Muscle layer of colon (tissue), 2 donors: ENCODE measurements at regions not wholly inside any gene's neighbourhood (a gene's known extent, or its start where the extent isn't known, plus 50 kb on each side); places are given as distances from the start of the nearest gene placed in this dataset.

Source experiments
- H3K27ac ChIP-seq: one replicate; pipeline ENCODE4 v1.7.0; 2013; ENCODE audit warnings: low read depth, mild to moderate bottlenecking, low read length, moderate library complexity
- H3K27me3 ChIP-seq, 2 donors: one replicate each; pipeline ENCODE4 v1.7.0; 2013; ENCODE audit warnings: low read length in 2 of 2, mild to moderate bottlenecking in 2 of 2; ENCODE audit not compliant: insufficient read depth in 2 of 2, control insufficient read depth in 1 of 2
- H3K36me3 ChIP-seq: one replicate; pipeline ENCODE4 v1.7.0; 2013; ENCODE audit warnings: mild to moderate bottlenecking, low read length; ENCODE audit not compliant: insufficient read depth
- H3K4me1 ChIP-seq: one replicate; pipeline ENCODE4 v1.7.0; 2013; ENCODE audit warnings: mild to moderate bottlenecking, low read length; ENCODE audit not compliant: insufficient read depth
- H3K4me3 ChIP-seq, 2 donors: one replicate each; pipeline ENCODE4 v1.7.0; 2013; ENCODE audit warnings: low read length in 2 of 2, low read depth in 1 of 2, mild to moderate bottlenecking in 1 of 2, moderate library complexity in 1 of 2
- H3K9ac ChIP-seq: one replicate; pipeline ENCODE4 v1.7.0; 2013; ENCODE audit warnings: low read length
- H3K9me3 ChIP-seq: one replicate; pipeline ENCODE4 v1.7.0; 2013; ENCODE audit warnings: mild to moderate bottlenecking, low read length
- donor health status: abdominal sarcoma.
- donor health status: Adenocarcinoma of cecum.

GRCh38 chr7:67738145-67738544 is 741.5 kb downstream of the TYW1 start:
- Histone ChIP-seq H3K4me1 (no peaks in the 10 kb centered on the region), H3K27ac (no peak overlapping the region), H3K9me3 (no peaks in the 10 kb centered on the region), H3K9ac (no peak overlapping the region), H3K36me3 (no peaks in the 10 kb centered on the region), H3K27me3 (no peaks in the 10 kb centered on the region), H3K4me3 (no peak overlapping the region)

- Histone ChIP-seq H3K36me3 (no peaks in the 10 kb centered on the region), H3K9ac (no peak overlapping the region), H3K9me3 (no peaks in the 10 kb centered on the region), H3K27me3 (no peaks in the 10 kb centered on the region), H3K4me3 (no peak overlapping the region), H3K27ac (no peak overlapping the region), H3K4me1 (no peaks in the 10 kb centered on the region)
Measured at GRCh38 chr7:67738958-67739357, 742.3 kb downstream of the TYW1 start.

GRCh38 chr7:67743501-67743900 is 746.9 kb downstream of the TYW1 start:
- Histone ChIP-seq H3K27ac (no peak overlapping the region), H3K4me3 (no peak overlapping the region), H3K27me3 (no peaks in the 10 kb centered on the region), H3K4me1 (no peaks in the 10 kb centered on the region), H3K9me3 (no peaks in the 10 kb centered on the region), H3K36me3 (no peaks in the 10 kb centered on the region), H3K9ac (no peak overlapping the region)

- Histone ChIP-seq H3K27ac (no peak overlapping the region), H3K9me3 (no peaks in the 10 kb centered on the region), H3K9ac (no peak overlapping the region), H3K36me3 (no peaks in the 10 kb centered on the region), H3K27me3 (no peaks in the 10 kb centered on the region), H3K4me3 (no peak overlapping the region), H3K4me1 (no peaks in the 10 kb centered on the region)
Measured at GRCh38 chr7:67752227-67752626, 755.6 kb downstream of the TYW1 start.

- Histone ChIP-seq H3K9ac (no peak overlapping the region), H3K4me3 (no peak overlapping the region), H3K36me3 (no peaks in the 10 kb centered on the region), H3K4me1 (no peaks in the 10 kb centered on the region), H3K27ac (no peak overlapping the region), H3K9me3 (no peaks in the 10 kb centered on the region), H3K27me3 (no peaks in the 10 kb centered on the region)
Measured at GRCh38 chr7:67753891-67754290, 757.3 kb downstream of the TYW1 start.

- H3K27ac ChIP-seq = no peak overlapping the region
Measured at GRCh38 chr7:67754651-67755050, 758.0 kb downstream of the TYW1 start.

GRCh38 chr7:67758551-67758950 is 761.9 kb downstream of the TYW1 start:
- no peak overlapping the region for H3K4me3 ChIP-seq
- H3K9me3 ChIP-seq = no peaks in the 10 kb centered on the region
- no peak overlapping the region for H3K9ac ChIP-seq
- H3K36me3 ChIP-seq = no peaks in the 10 kb centered on the region
- H3K27ac ChIP-seq = no peak overlapping the region
- no peaks in the 10 kb centered on the region for H3K4me1 ChIP-seq
- no peaks in the 10 kb centered on the region for H3K27me3 ChIP-seq

More at GRCh38 chr7:67754651-67755050, 758.0 kb downstream of the TYW1 start:
- H3K9ac ChIP-seq = no peak overlapping the region
- H3K4me1 ChIP-seq = no peaks in the 10 kb centered on the region
- H3K4me3 ChIP-seq = no peak overlapping the region
- no peaks in the 10 kb centered on the region for H3K9me3 ChIP-seq
- no peaks in the 10 kb centered on the region for H3K27me3 ChIP-seq
- no peaks in the 10 kb centered on the region for H3K36me3 ChIP-seq

- Histone ChIP-seq H3K9ac (no peak overlapping the region), H3K27me3 (no peaks in the 10 kb centered on the region), H3K4me3 (no peak overlapping the region)
Measured at GRCh38 chr7:67760971-67761370, 764.3 kb downstream of the TYW1 start.

GRCh38 chr7:67762516-67762915 is 765.9 kb downstream of the TYW1 start:
- Histone ChIP-seq H3K27me3 (no peaks in the 10 kb centered on the region), H3K9me3 (peaks cover 5% of the 10 kb centered on the region), H3K27ac (no peak overlapping the region), H3K4me1 (no peaks in the 10 kb centered on the region), H3K9ac (no peak overlapping the region), H3K36me3 (no peaks in the 10 kb centered on the region), H3K4me3 (no peak overlapping the region)

More at GRCh38 chr7:67760971-67761370, 764.3 kb downstream of the TYW1 start:
- Histone ChIP-seq H3K9me3 (no peaks in the 10 kb centered on the region), H3K4me1 (no peaks in the 10 kb centered on the region), H3K36me3 (no peaks in the 10 kb centered on the region), H3K27ac (no peak overlapping the region)

- H3K9me3 ChIP-seq = peaks cover 5% of the 10 kb centered on the region
- H3K9ac ChIP-seq = no peak overlapping the region
- no peak overlapping the region for H3K4me3 ChIP-seq
- no peak overlapping the region for H3K27ac ChIP-seq
- no peaks in the 10 kb centered on the region for H3K36me3 ChIP-seq
- H3K4me1 ChIP-seq = no peaks in the 10 kb centered on the region
- H3K27me3 ChIP-seq = no peaks in the 10 kb centered on the region
Measured at GRCh38 chr7:67764289-67764688, 767.7 kb downstream of the TYW1 start.

- no peak overlapping the region for H3K27ac ChIP-seq
- no peaks in the 10 kb centered on the region for H3K4me1 ChIP-seq
- H3K27me3 ChIP-seq = no peaks in the 10 kb centered on the region
- H3K9me3 ChIP-seq = peaks cover 5% of the 10 kb centered on the region
- no peak overlapping the region for H3K4me3 ChIP-seq
- no peaks in the 10 kb centered on the region for H3K36me3 ChIP-seq
- no peak overlapping the region for H3K9ac ChIP-seq
Measured at GRCh38 chr7:67765481-67766175, 769.0 kb downstream of the TYW1 start.

GRCh38 chr7:67766906-67767410 is 770.3 kb downstream of the TYW1 start:
- Histone ChIP-seq H3K9me3 (peaks cover 5% of the 10 kb centered on the region), H3K4me3 (no peak overlapping the region), H3K9ac (no peak overlapping the region), H3K27me3 (no peaks in the 10 kb centered on the region), H3K36me3 (no peaks in the 10 kb centered on the region), H3K4me1 (no peaks in the 10 kb centered on the region), H3K27ac (no peak overlapping the region)
